HAP-1 (cell line): ENCODE measurements at regions not wholly inside any gene's neighbourhood (a gene's known extent, or its start where the extent isn't known, plus 50 kb on each side); places are given as distances from the start of the nearest gene placed in this dataset.

ENCODE experiments used
- DNase-seq, 2 experiments: peaks; one replicate each; pipeline ENCODE4 v3.0.0-alpha.2; 2016 to 2020; ENCODE audit warnings: low spot score in 2 of 2
- H3K27me3 ChIP-seq: fragments of 250-450 bp; sonication (Bioruptor Pico); 2 replicates; pipeline ENCODE4 v1.5.1; 2020; ENCODE audit warnings: low read depth, mild to moderate bottlenecking, moderate library complexity
- H3K36me3 ChIP-seq: fragments of 250-450 bp; sonication (Bioruptor Pico); replicated peaks from 2 replicates; pipeline ENCODE4 v1.5.1; 2020; ENCODE audit warnings: mild to moderate bottlenecking
- H3K4me1 ChIP-seq: fragments of 250-450 bp; sonication (Bioruptor Pico); 2 replicates; pipeline ENCODE4 v1.5.1; 2020; ENCODE audit warnings: mild to moderate bottlenecking
- H3K4me3 ChIP-seq: fragments of 250-450 bp; sonication (Bioruptor Pico); 2 replicates; pipeline ENCODE4 v1.5.1; 2020; ENCODE audit warnings: mild to moderate bottlenecking, moderate library complexity
- H3K9me3 ChIP-seq: fragments of 250-450 bp; sonication (Bioruptor Pico); 2 replicates; pipeline ENCODE4 v1.5.1; 2020; ENCODE audit warnings: mild to moderate bottlenecking, moderate library complexity
- in situ Hi-C: fragments of 300-500 bp; cut with MboI; formaldehyde crosslinking; loops from 3 replicates; pipeline ENCODE4 v1.14.3; 2020; ENCODE audit warnings: low sequenced_read_pairs, inconsistent platforms, mixed read lengths

DNA sequence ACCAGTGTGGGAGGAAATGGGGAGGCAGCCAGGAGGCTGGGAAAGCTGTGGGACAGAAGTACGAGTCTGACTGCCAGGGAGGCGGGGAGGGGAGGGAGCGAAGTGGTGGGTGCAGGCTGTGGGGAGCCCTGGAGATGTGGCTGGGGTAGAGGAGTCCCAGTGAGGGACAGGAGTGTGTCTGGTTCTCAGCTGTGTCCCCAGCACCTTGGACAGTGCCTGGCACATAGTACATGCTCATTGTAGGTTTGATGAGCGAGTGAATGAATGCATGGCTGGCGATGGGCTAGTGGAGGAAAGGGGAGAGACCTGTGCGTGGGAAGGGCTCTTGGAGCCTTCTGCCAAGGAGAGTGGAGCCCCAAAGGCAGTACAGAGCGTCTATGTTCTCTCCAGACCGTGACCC is 104.1 kb downstream of the SIK1 start:
- no peak for DNase-seq
- Histone ChIP-seq H3K27me3 (no peaks in the 10 kb centered on the region), H3K9me3 (no peaks in the 10 kb centered on the region), H3K36me3 (no peaks in the 10 kb centered on the region), H3K4me1 (no peaks in the 10 kb centered on the region), H3K4me3 (no peak overlapping the region)
- in situ Hi-C loops: no loop called here

DNA sequence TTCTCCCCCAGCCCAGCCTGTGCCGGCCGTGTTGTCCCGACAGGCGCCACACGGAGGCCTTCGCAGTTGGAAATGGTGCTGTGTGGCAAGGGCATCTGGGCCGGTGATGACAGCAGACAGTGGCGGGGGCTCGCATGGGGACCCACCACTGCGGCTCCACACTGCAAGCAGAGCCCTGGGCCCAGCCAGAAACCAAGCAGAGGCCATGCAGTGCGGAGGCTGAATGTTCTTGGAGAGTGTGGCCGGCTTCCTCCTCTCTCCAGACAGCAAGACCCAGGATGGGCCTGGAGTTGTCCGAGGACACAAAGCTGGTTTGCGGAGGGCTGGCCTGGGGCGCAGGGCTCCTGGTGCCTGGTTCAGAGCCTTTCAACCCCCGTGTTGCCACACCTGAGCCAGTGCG is 104.6 kb downstream of the SIK1 start:
- Histone ChIP-seq H3K36me3 (no peaks in the 10 kb centered on the region), H3K9me3 (no peaks in the 10 kb centered on the region), H3K4me3 (no peak overlapping the region), H3K4me1 (no peaks in the 10 kb centered on the region), H3K27me3 (no peaks in the 10 kb centered on the region)
- no peak for DNase-seq
- in situ Hi-C loops: no loop called here

DNA sequence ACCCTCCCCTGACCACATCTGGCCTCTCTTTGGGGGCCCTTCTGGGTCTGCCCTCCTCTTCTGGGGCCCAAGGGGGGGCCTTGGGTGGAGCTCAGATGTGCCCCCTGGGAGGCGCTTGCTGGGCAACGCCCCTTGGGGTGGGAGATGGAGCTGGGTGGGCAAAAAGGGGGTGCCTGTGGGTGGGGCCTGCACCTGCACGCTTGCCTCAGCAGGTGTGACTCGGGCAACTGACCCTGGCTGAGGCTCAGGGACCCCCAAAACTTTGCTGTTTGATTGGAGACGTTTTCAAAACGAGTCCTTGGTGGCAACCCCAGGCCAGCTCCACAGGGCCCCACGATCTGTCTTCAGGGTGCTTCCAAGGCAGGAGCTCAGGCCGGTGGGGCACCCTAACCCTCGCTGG is 105.3 kb downstream of the SIK1 start:
- no peaks in the 10 kb centered on the region for H3K27me3 ChIP-seq
- H3K4me1 ChIP-seq: no peaks in the 10 kb centered on the region
- no peaks in the 10 kb centered on the region for H3K36me3 ChIP-seq
- in situ Hi-C loops: no loop called here
- H3K9me3 ChIP-seq: no peaks in the 10 kb centered on the region
- DNase-seq: no peak
- H3K4me3 ChIP-seq: no peak overlapping the region

DNA sequence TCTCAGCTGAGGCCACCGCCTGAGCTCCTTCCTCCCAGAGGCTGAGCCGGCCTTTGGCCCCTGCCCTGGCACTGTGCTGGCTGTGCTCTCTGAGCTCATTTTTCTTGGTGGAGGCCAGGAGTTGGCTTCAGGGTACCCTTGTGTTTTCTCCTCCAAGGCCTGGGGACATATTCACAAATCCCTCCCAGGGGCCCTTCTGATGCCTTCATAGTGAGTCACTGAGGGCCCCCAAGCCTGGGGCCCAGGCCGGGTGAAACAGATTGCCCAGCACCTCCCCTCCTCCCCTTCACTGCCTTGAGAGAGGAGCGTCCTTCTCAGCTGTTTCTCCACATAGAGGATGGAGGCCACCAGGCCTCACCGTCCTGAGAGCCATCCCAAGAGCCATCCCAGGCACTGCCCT is 105.8 kb downstream of the SIK1 start:
- H3K36me3 ChIP-seq: no peaks in the 10 kb centered on the region

DNA sequence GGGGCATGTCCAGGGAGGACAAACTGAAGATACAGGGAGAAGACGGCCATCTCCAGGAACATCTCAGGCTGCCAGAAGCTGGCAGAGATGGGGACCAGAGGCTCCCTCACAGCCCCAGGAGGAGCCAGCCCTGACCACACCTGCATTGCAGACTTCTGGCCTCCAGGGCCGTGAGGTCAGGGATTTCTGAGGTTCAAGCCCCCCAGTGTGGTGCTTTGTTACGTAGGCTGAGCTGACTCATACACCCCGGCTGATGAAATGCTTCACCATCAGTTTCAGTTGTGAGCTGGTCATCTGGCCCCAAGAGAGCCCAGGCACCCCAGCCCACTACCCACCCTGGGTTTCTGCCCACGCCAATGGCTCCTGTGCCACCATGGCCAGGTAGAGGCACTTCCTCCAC is 106.4 kb downstream of the SIK1 start:
- no peak for DNase-seq
- no peaks in the 10 kb centered on the region for H3K36me3 ChIP-seq
- H3K9me3 ChIP-seq: no peaks in the 10 kb centered on the region
- in situ Hi-C loops: no loop called here
- no peak overlapping the region for H3K4me3 ChIP-seq
- no peaks in the 10 kb centered on the region for H3K27me3 ChIP-seq
- no peaks in the 10 kb centered on the region for H3K4me1 ChIP-seq

More for the DNA sequence above, 105.8 kb downstream of the SIK1 start:
- in situ Hi-C loops: no loop called here
- Histone ChIP-seq H3K27me3 (no peaks in the 10 kb centered on the region), H3K4me1 (no peaks in the 10 kb centered on the region), H3K9me3 (no peaks in the 10 kb centered on the region), H3K4me3 (no peak overlapping the region)
- DNase-seq: no peak

DNA sequence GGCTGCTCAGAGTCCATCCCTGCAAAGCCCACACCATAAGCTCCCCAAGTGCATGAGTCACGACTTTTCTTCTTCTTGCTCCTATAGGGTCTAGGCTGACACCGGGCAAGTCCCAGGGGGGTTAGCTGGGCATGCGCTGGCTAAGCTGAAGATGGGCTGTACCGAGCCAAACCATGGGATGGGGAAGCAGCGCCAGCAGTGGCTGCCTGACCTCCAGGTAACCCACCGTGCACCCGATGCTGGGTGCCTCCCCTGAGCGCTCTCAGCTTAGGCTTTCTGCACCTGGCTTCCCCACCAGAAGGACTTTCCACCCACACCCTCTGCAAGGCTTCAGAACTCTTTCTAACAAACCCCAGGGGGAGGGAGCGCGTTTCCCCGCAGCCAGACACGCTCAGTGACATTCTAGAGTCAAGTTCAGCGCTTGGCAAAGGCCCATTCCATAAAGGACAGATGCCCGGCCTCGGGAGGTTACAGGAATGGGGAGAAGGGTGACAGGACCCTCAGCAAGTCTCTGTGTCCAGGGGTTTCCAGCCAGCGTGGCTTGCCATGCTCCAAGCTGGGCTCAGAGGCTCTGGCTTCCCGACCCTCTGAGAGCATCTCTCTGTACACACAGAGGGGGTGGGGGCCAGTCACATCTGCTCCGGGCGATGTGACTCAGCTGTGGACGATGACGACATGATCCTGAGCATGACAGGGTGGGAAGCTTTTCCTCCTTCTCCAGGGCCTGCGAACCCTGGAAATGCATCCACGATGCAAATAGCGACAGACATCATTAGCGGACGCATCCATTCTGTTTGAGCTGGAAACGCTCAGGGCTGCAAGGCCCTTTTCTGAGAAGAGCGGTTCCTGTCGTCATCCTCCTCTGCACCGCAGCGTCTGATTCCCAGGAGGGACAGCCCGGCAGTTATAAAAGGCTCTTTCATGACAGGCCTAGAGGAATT is 107.8 kb downstream of the SIK1 start:
- Histone ChIP-seq H3K4me1 (no peaks in the 10 kb centered on the region), H3K4me3 (no peak overlapping the region), H3K36me3 (no peaks in the 10 kb centered on the region), H3K27me3 (no peaks in the 10 kb centered on the region), H3K9me3 (no peaks in the 10 kb centered on the region)
- in situ Hi-C loops: loop anchor here (10.0 kb wide), 1 partner anchor 336 kb away; the partner anchor contains the start of genes HSF2BP and RRP1B
- no peak for DNase-seq

DNA sequence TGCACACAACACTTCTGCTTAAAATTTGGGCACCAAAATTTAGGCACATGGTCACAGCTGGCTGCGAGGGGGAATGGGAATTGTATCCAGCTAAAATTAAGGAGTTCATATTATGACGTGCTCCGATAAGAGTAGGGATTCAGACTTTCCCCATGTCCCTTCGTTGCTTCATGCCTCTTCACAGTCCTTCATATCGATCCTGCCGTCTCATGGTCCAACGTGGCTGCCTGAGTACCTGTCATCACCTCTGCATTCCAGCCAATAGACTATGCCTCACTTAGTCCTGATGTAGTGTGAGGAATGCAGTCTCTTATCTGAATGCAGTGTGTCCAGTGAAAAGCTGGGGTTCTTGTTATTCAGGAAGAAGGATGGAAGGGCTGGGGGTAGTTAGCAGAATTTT is 108.6 kb downstream of the SIK1 start:
- DNase-seq: no peak
- in situ Hi-C loops: loop anchor here (10.0 kb wide), 1 partner anchor 336 kb away; the partner anchor contains the start of genes HSF2BP and RRP1B
- Histone ChIP-seq H3K4me1 (no peaks in the 10 kb centered on the region), H3K9me3 (no peaks in the 10 kb centered on the region), H3K36me3 (no peaks in the 10 kb centered on the region), H3K4me3 (no peak overlapping the region), H3K27me3 (no peaks in the 10 kb centered on the region)

DNA sequence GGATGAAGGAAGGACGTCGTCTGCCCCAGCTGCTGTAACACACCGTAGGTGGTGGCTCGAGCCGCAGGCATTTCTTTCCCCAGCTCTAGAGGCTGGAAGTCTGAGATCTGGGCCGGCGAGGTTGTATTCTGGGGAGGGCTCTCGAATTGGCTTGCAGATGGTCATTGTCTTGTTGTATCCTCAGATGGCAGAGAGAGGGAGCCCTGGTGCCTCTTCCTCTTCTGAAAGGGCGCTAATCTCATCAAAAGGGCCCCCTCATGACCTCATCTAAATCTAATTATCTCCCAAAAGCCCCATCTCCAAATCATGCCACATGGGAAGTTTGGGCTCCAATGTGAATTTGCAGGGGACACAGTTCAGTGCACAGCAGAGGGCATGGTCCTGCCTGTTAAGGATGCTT is 109.0 kb downstream of the SIK1 start:
- Histone ChIP-seq H3K4me1 (no peaks in the 10 kb centered on the region), H3K9me3 (no peaks in the 10 kb centered on the region), H3K36me3 (no peaks in the 10 kb centered on the region), H3K27me3 (no peaks in the 10 kb centered on the region), H3K4me3 (no peak overlapping the region)
- DNase-seq: peak; percentile 24 to 53
- in situ Hi-C loops: loop anchor here (10.0 kb wide), 1 partner anchor 337 kb away; the partner anchor contains the start of genes HSF2BP and RRP1B

DNA sequence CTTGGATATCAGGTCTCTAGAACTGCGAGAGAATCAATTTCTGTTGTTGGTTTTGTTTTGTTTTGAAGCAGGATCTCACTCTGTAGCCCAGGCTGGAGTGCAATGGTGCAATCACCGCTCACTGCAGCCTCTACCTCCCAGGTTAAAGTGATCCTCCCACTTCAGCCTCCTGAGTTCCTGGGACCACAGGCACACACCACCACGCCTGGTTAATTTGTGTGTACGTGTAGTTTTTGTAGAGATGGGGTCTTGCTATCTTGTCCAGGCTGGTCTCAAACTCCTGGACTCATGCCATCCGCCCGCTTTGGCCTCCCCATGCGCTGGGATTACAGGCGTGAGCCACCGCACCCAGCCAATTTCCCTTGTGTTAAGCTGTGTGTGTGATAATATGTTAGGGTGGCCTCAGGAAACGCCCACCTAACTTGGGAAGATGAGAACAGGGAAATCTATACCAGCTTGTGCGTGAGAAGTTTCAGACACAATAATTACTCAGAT is 109.6 kb downstream of the SIK1 start:
- Histone ChIP-seq H3K4me1 (no peaks in the 10 kb centered on the region), H3K36me3 (no peaks in the 10 kb centered on the region)

DNA sequence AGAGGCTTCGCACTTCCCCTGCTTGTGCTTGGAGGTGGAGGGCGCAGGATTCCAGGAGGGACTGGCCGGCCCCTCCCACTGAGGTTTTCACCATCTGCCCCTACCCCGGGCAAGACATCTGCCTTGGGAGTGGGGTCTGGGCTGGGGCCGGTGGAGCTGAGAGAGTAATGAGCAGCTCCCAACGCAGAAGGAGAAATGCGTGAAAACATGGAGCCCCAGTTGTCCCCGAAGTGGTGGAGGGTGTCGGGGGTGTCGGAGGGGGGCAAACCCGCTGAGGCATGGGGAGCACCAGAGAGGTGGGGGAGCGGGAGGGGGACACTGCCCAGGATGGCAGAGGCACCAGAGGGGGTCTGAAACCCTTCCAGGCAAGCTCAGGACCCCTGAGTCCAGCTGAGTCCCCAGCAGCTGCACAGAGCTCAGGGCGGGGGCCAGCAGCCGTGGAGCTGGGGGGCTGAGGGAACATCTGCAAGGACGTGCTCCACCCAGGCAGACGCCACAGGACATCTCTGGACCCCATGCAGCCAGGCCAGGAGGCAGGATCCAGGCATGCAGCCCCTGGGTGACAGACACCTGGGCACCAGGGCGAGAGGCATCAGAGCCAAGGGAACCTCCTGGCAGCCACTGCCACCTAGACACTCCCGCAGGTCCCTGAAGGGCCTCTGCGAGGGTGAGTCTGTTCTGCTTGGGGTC is 110.6 kb downstream of the SIK1 start:
- in situ Hi-C loops: loop anchor here (10.0 kb wide), 1 partner anchor 338 kb away; the partner anchor contains the start of genes HSF2BP and RRP1B
- H3K9me3 ChIP-seq: no peaks in the 10 kb centered on the region
- H3K4me1 ChIP-seq: no peaks in the 10 kb centered on the region
- H3K36me3 ChIP-seq: no peaks in the 10 kb centered on the region
- DNase-seq: no peak
- no peak overlapping the region for H3K4me3 ChIP-seq
- H3K27me3 ChIP-seq: no peaks in the 10 kb centered on the region

More for the DNA sequence above, 109.6 kb downstream of the SIK1 start:
- Histone ChIP-seq H3K9me3 (no peaks in the 10 kb centered on the region), H3K4me3 (no peak overlapping the region), H3K27me3 (no peaks in the 10 kb centered on the region)
- in situ Hi-C loops: loop anchor here (10.0 kb wide), 1 partner anchor 338 kb away; the partner anchor contains the start of genes HSF2BP and RRP1B
- DNase-seq: no peak

DNA sequence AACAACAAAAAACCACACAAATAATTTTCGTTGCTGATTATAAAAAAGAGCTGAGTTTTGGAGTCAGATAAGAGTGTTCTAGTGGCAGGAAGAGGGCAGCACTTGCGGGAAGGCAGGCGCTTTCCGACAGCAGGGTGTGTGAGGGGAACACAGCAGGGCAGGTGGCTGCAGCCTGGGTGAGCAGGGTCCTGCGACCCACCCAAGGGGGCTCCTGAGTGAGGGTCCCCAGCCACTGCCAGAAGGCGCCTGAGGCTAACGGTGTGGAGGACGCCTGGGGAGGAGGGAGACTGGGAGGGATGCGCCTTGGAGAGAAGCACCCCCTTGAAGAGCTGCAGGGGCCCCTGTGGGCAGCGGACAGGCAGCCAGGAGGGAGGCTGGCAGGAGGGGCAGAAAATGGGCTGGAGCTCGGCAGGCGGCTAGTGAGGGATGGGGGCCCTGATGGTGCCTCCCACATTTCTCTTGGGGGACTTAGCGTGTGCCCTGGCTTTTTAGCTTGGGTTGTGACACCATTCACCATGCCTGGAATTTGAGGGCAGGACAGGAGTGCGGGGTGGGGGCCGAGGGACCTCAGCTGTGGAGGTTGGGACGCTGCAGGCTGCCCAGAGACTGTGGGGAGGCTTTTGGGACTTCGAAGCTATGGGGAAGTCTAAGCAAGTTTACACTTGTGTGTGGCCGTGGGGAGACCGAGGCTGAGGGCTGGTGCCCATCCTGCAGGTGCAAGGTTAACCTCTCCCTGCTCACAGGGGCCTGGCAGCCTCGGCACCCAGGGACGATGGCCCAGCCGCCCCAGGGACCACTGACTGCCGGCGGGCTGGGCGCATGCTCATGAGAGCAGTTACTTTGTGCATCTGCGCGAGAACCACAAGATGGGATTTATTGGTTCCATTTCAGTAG is 111.4 kb downstream of the SIK1 start:
- Histone ChIP-seq H3K4me3 (no peak overlapping the region), H3K4me1 (no peaks in the 10 kb centered on the region), H3K9me3 (no peaks in the 10 kb centered on the region), H3K36me3 (no peaks in the 10 kb centered on the region), H3K27me3 (no peaks in the 10 kb centered on the region)
- DNase-seq: no peak
- in situ Hi-C loops: loop anchor here (10.0 kb wide), 1 partner anchor 339 kb away; the partner anchor contains the start of genes HSF2BP and RRP1B

DNA sequence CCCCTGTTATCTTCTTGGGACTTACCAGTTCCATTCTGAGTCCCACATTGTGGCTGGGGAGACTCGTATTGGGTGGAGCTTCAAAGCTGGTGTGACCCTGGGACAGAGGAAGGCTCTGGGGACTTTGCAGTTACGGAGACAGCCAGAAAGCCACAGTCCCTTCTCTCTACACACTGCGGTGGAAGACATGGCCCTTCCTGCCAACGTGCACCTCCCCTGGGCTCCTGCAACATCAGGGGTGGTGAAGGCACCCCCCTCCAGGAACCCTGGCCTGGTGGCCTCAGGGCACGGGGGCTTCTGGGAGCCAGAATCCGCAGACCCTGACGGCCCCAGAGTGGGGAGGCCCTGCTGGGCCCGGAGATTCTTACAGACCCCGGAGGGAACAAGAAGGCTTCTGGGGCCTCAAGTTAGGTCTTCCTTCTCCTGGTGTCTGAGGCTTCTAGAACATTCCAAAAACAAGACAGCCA is 113.0 kb downstream of the SIK1 start:
- no peaks in the 10 kb centered on the region for H3K9me3 ChIP-seq
- H3K4me1 ChIP-seq: no peaks in the 10 kb centered on the region
- H3K36me3 ChIP-seq: no peaks in the 10 kb centered on the region
- no peak overlapping the region for H3K4me3 ChIP-seq
- no peaks in the 10 kb centered on the region for H3K27me3 ChIP-seq
- no peak for DNase-seq
- in situ Hi-C loops: loop anchor here (10.0 kb wide), 1 partner anchor 341 kb away; the partner anchor contains the start of genes HSF2BP and RRP1B
